Hindlimb muscle (tissue), 1 donor: ENCODE measurements at regions not wholly inside any gene's neighbourhood (a gene's known extent, or its start where the extent isn't known, plus 50 kb on each side); places are given as distances from the start of the nearest gene placed in this dataset.
A peak's percentile ranks its signal among the peaks of the same experiment; 100 is the strongest.
"Not testable (repeated sequence)": the region's sequence is repeated elsewhere in the genome, so short reads cannot be mapped to it uniquely, and the experiment has no call there.

Experiments
- DNase-seq: peaks from one replicate; pipeline ENCODE4 v3.0.0-alpha.2; 2013

GRCh38 chr4:77220828-77221613 is 64.0 kb downstream of the CCNG2 start:
- DNase-seq = no peak

- DNase-seq = no peak
Observed at GRCh38 chr4:77225022-77225421, 68.0 kb downstream of the CCNG2 start.

- no peak for DNase-seq
Observed at GRCh38 chr4:77226939-77227705, 70.1 kb downstream of the CCNG2 start.

GRCh38 chr4:77229433-77229832 is 72.4 kb downstream of the CCNG2 start:
- DNase-seq = no peak

- no peak for DNase-seq
Observed at GRCh38 chr4:77232653-77233052, 75.6 kb downstream of the CCNG2 start.

DNA sequence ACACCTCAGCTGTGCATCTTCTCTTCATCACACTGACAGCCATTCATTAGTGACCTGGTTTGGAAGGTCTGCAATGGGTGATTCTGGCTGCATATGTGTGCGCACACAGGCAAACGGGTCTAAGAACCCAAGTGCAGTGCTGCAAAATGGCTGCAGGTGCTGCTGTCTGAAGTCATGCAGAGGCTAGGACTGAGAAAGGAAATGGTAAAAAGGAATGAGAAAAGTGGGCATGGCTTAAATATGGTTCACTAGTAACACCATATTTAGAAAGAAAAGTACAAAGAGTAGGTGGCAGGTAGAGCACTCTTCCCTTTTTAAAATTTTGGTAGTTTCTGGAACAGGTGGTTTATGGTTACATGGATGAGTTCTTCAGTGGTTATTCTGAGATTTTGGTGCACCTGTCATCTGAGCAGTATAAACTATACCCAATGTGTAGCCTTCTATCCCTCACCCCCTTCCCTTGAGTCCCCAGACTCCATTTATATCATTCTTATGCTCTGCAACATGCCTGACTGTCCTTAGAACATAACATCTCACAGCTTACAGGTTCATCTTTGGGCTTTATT is 78.4 kb downstream of the CCNG2 start:
- DNase-seq = no peak

- DNase-seq = no peak
Observed at GRCh38 chr4:77236806-77237205, 79.8 kb downstream of the CCNG2 start.

DNA sequence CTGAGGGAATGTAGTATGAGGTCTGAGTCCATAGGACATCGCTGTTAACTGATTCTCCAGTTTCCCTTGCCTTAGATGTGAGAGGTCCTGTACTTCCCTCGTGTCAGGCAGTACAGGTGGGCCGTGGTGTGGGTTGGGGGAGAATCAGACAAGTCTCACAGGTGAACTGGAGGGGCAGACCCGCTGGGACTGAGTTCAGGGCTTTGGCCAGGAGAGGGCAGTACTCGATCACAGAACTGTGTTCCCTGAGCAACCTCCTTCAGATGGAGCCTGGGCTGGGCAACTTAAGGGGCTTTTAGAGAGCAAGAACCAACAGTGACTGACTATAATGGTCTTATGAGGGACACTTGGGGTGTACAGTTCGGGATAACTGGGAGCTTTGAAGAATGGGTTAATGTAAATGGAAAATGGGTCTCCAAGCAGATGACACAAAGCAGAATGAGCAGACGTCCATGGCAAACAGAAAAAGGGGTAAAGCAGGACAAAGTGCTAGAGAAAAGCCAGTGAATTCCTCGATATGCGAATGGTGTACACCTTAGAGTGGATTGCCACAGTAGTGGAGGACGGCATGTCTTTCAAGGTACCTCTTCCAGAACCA is 83.6 kb downstream of the CCNG2 start:
- DNase-seq = peak; percentile 11

DNA sequence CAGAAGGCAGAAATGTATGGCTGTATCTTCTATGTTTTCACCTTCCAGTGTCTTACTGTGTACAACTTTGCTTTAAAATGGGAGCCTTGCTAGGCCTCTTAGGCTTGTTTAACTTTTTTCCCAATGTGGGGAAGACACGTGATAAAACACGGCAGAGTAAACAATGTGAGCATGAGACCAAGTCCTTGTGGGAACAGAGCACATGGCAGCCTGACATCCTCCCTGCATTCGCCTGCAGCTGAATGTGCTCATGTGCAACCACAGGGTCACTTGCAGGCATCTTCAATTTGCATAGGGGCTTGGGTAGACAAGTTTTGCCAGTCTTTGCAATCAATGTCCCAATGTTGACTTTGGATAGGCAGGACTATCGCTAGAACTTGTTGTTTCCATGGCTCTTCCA is 91.8 kb downstream of the CCNG2 start:
- DNase-seq = no peak

DNA sequence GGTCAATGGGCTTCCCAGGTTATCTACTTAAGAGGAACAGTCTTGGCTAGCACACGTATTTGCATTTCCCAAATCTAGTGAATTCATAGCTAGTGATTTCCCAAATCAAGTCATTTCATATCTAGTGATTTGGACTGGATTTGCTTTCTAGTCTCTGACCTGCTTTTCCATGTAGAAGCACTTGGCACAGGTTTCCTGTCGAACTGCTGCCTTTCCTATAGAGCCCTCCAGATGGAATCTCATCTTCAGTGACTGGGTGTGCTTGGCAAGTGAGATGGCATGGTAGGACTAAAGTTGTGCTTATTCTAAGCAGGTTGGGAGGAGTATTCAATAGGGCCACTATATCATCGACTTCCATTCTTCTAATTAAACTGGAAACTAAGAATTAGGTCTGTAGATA is 94.7 kb downstream of the CCNG2 start:
- no peak for DNase-seq

- no peak for DNase-seq
Observed at GRCh38 chr4:77263247-77263646, 106.2 kb downstream of the CCNG2 start.

GRCh38 chr4:77263976-77264375 is 107.0 kb downstream of the CCNG2 start:
- not testable (repeated sequence) for DNase-seq

- no peak for DNase-seq
Observed at GRCh38 chr4:77264826-77265225, 107.8 kb downstream of the CCNG2 start.

GRCh38 chr4:77268108-77268507 is 111.1 kb downstream of the CCNG2 start:
- no peak for DNase-seq

- DNase-seq = no peak
Observed at GRCh38 chr4:77269505-77269904, 112.5 kb downstream of the CCNG2 start.

- DNase-seq = no peak
Observed at GRCh38 chr4:77273412-77273811, 116.4 kb downstream of the CCNG2 start.

GRCh38 chr4:77279114-77279513 is 122.1 kb downstream of the CCNG2 start:
- DNase-seq = not testable (repeated sequence)

- DNase-seq = no peak
Observed at GRCh38 chr4:77282305-77282704, 125.3 kb downstream of the CCNG2 start.

DNA sequence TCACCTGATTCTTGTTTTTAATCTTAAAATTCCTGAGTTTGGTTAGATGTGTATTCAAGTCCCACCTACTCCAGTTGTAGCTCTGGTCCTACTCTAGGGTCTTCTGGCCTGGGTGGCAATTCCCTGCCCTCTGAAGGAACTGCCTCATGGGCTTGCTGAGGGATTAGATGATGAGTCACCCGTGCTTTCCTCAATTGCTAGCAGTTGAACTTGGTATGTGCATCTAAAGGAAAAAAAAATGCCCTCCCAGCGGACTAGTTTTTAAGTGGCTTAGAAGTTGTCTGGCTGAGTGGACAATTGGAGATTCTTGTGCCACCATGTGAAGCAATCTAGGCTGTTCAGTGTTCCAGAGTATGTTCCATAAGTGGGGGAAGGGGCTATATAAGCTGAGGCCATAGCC is 127.0 kb downstream of the CCNG2 start:
- no peak for DNase-seq

DNA sequence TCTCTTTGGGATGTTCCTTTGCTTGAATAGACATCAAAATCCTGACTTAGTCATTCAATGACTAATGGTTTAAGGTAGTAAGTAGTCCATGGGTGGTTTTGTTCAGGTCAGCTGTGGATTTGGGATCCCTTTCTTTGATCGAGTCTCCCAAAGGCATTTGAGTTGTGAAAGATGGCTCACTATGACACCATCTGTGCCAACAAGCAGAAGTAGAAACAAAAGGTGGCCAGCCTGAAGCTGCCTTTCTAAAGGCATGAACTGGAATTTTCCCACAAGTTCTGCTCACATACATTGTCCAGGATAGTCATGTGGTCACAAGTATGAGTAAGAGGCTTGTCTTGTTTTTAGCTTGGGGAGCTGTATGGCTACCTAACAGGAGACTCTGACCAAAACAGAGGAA is 129.9 kb downstream of the CCNG2 start:
- no peak for DNase-seq

DNA sequence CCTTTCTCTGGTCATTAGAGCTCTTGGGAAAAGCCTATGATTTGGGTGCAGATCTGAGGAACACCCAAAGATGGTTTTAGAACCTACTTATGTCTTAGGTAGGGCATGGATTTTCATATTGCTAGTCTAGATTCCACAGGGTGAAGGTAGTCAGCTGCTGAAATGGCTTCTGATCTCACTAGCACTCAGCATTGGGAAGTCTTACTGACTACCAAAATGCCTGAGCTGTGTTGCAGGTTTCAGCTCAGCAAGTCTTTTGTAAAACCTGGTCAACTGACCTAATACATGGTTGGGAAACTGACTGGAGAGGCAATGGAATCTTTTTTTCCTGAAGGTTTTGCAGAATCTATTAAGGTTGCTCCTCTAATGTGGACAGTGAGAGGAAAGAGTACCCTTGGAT is 136.4 kb downstream of the CCNG2 start:
- DNase-seq = no peak

- not testable (repeated sequence) for DNase-seq
Observed at GRCh38 chr4:77300996-77301395, 144.0 kb downstream of the CCNG2 start.

DNA sequence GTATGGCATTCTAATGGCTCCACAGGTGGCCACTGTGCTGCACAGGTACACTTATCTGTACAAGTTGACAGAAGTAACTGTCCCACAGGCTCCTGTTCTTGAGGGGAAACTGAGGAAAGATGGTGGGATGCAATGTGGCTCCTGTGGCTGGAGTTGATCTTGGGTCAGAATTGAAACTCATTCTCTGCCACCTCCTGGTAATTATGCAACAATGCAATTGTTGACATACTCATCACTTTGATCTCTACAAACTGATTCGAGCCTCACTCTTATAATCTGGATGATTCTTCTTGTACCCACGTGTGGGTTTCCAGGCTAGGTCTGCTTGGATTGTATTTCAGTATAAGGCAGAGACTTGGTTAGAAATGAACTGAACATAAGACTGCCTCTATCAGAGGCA is 148.8 kb downstream of the CCNG2 start:
- no peak for DNase-seq
